ENCODE measurements at regions not wholly inside any gene's neighbourhood (a gene's known extent, or its start where the extent isn't known, plus 50 kb on each side); places are given as distances from the start of the nearest gene placed in this dataset.

- peaks cover 23% of the 10 kb centered on the region for H3K27me3 Mint-ChIP-seq
- no peak for ATAC-seq
- no peaks in the 10 kb centered on the region for H3K9me3 Mint-ChIP-seq
- H3K4me1 Mint-ChIP-seq: no peaks in the 10 kb centered on the region
- H3K27ac Mint-ChIP-seq: no peak overlapping the region
- no peak overlapping the region for H3K4me3 Mint-ChIP-seq
- H3K36me3 Mint-ChIP-seq: no peaks in the 10 kb centered on the region
Observed at GRCh38 chr7:25308906-25309705, 80.8 kb upstream of the NPVF start.

- Mint-ChIP-seq H3K4me3 (no peak overlapping the region), H3K27me3 (peaks cover 5% of the 10 kb centered on the region), H3K4me1 (no peaks in the 10 kb centered on the region), H3K27ac (no peak overlapping the region), H3K36me3 (no peaks in the 10 kb centered on the region), H3K9me3 (no peaks in the 10 kb centered on the region)
- no peak for ATAC-seq
Observed at GRCh38 chr7:25310896-25311295, 82.6 kb upstream of the NPVF start.

- Mint-ChIP-seq H3K4me1 (no peaks in the 10 kb centered on the region), H3K27ac (no peak overlapping the region), H3K36me3 (no peaks in the 10 kb centered on the region), H3K9me3 (no peaks in the 10 kb centered on the region), H3K4me3 (no peak overlapping the region), H3K27me3 (peaks cover under 1% of the 10 kb centered on the region)
- ATAC-seq: no peak
Observed at GRCh38 chr7:25311346-25311745, 83.1 kb upstream of the NPVF start.

GRCh38 chr7:25312968-25313367 is 84.7 kb upstream of the NPVF start:
- H3K9me3 Mint-ChIP-seq: no peaks in the 10 kb centered on the region
- no peaks in the 10 kb centered on the region for H3K4me1 Mint-ChIP-seq
- H3K36me3 Mint-ChIP-seq: no peaks in the 10 kb centered on the region
- no peaks in the 10 kb centered on the region for H3K27me3 Mint-ChIP-seq
- H3K27ac Mint-ChIP-seq: no peak overlapping the region
- H3K4me3 Mint-ChIP-seq: no peak overlapping the region
- no peak for ATAC-seq

- no peaks in the 10 kb centered on the region for H3K36me3 Mint-ChIP-seq
- H3K27me3 Mint-ChIP-seq: no peaks in the 10 kb centered on the region
- no peaks in the 10 kb centered on the region for H3K4me1 Mint-ChIP-seq
- H3K4me3 Mint-ChIP-seq: no peak overlapping the region
- no peak overlapping the region for H3K27ac Mint-ChIP-seq
- H3K9me3 Mint-ChIP-seq: no peaks in the 10 kb centered on the region
- no peak for ATAC-seq
Observed at GRCh38 chr7:25313526-25313925, 85.2 kb upstream of the NPVF start.

GRCh38 chr7:25314094-25314730 is 85.9 kb upstream of the NPVF start:
- no peak for ATAC-seq
- H3K4me3 Mint-ChIP-seq: no peak overlapping the region
- no peaks in the 10 kb centered on the region for H3K36me3 Mint-ChIP-seq
- H3K27me3 Mint-ChIP-seq: no peaks in the 10 kb centered on the region
- H3K27ac Mint-ChIP-seq: no peak overlapping the region
- H3K9me3 Mint-ChIP-seq: no peaks in the 10 kb centered on the region
- H3K4me1 Mint-ChIP-seq: no peaks in the 10 kb centered on the region

GRCh38 chr7:25314731-25315267 is 86.5 kb upstream of the NPVF start:
- Mint-ChIP-seq H3K4me1 (peaks cover 2% of the 10 kb centered on the region), H3K4me3 (no peak overlapping the region), H3K9me3 (no peaks in the 10 kb centered on the region), H3K36me3 (no peaks in the 10 kb centered on the region), H3K27me3 (no peaks in the 10 kb centered on the region), H3K27ac (no peak overlapping the region)
- no peak for ATAC-seq

- H3K9me3 Mint-ChIP-seq: no peaks in the 10 kb centered on the region
- H3K27ac Mint-ChIP-seq: no peak overlapping the region
- no peaks in the 10 kb centered on the region for H3K27me3 Mint-ChIP-seq
- no peaks in the 10 kb centered on the region for H3K36me3 Mint-ChIP-seq
- no peak for ATAC-seq
- H3K4me1 Mint-ChIP-seq: peaks cover 7% of the 10 kb centered on the region
- no peak overlapping the region for H3K4me3 Mint-ChIP-seq
Observed at GRCh38 chr7:25316366-25316765, 88.1 kb upstream of the NPVF start.

- peaks cover 8% of the 10 kb centered on the region for H3K27me3 Mint-ChIP-seq
- no peaks in the 10 kb centered on the region for H3K9me3 Mint-ChIP-seq
- peaks cover 7% of the 10 kb centered on the region for H3K4me1 Mint-ChIP-seq
- H3K36me3 Mint-ChIP-seq: no peaks in the 10 kb centered on the region
- no peak overlapping the region for H3K27ac Mint-ChIP-seq
- no peak for ATAC-seq
- no peak overlapping the region for H3K4me3 Mint-ChIP-seq
Observed at GRCh38 chr7:25318047-25318446, 89.8 kb upstream of the NPVF start.

- no peak for ATAC-seq
- no peak overlapping the region for H3K27ac Mint-ChIP-seq
- H3K4me1 Mint-ChIP-seq: peaks cover 7% of the 10 kb centered on the region
- H3K9me3 Mint-ChIP-seq: no peaks in the 10 kb centered on the region
- no peaks in the 10 kb centered on the region for H3K36me3 Mint-ChIP-seq
- H3K4me3 Mint-ChIP-seq: no peak overlapping the region
- peaks cover 19% of the 10 kb centered on the region for H3K27me3 Mint-ChIP-seq
Observed at GRCh38 chr7:25319707-25320106, 91.4 kb upstream of the NPVF start.

- Mint-ChIP-seq H3K27ac (no peak overlapping the region), H3K9me3 (no peaks in the 10 kb centered on the region), H3K4me3 (no peak overlapping the region), H3K4me1 (peaks cover 7% of the 10 kb centered on the region), H3K36me3 (no peaks in the 10 kb centered on the region), H3K27me3 (peaks cover 22% of the 10 kb centered on the region)
- ATAC-seq: no peak
Observed at GRCh38 chr7:25320791-25321190, 92.5 kb upstream of the NPVF start.

- ATAC-seq: no peak
- Mint-ChIP-seq H3K27me3 (peaks cover 28% of the 10 kb centered on the region), H3K9me3 (no peaks in the 10 kb centered on the region), H3K4me3 (no peak overlapping the region), H3K36me3 (no peaks in the 10 kb centered on the region), H3K4me1 (peaks cover 7% of the 10 kb centered on the region), H3K27ac (no peak overlapping the region)
Observed at GRCh38 chr7:25321424-25321823, 93.1 kb upstream of the NPVF start.

- peaks cover 7% of the 10 kb centered on the region for H3K4me1 Mint-ChIP-seq
- peaks cover 31% of the 10 kb centered on the region for H3K27me3 Mint-ChIP-seq
- no peaks in the 10 kb centered on the region for H3K9me3 Mint-ChIP-seq
- H3K27ac Mint-ChIP-seq: no peak overlapping the region
- ATAC-seq: no peak
- no peak overlapping the region for H3K4me3 Mint-ChIP-seq
- no peaks in the 10 kb centered on the region for H3K36me3 Mint-ChIP-seq
Observed at GRCh38 chr7:25322473-25322872, 94.2 kb upstream of the NPVF start.

GRCh38 chr7:25325186-25325757 is 97.0 kb upstream of the NPVF start:
- no peak for ATAC-seq
- no peaks in the 10 kb centered on the region for H3K36me3 Mint-ChIP-seq
- peaks cover 31% of the 10 kb centered on the region for H3K27me3 Mint-ChIP-seq
- no peak overlapping the region for H3K4me3 Mint-ChIP-seq
- no peaks in the 10 kb centered on the region for H3K9me3 Mint-ChIP-seq
- no peak overlapping the region for H3K27ac Mint-ChIP-seq
- H3K4me1 Mint-ChIP-seq: no peaks in the 10 kb centered on the region

- Mint-ChIP-seq H3K27ac (no peak overlapping the region), H3K36me3 (no peaks in the 10 kb centered on the region), H3K27me3 (peaks cover 31% of the 10 kb centered on the region), H3K4me3 (no peak overlapping the region), H3K9me3 (no peaks in the 10 kb centered on the region), H3K4me1 (no peaks in the 10 kb centered on the region)
- ATAC-seq: no peak
Observed at GRCh38 chr7:25326501-25327156, 98.3 kb upstream of the NPVF start.
